CD14-positive monocyte (primary cell): ENCODE measurements at regions not wholly inside any gene's neighbourhood (a gene's known extent, or its start where the extent isn't known, plus 50 kb on each side); places are given as distances from the start of the nearest gene placed in this dataset.

Source experiments
- DNase-seq, 3 donors: peaks; one replicate each; pipeline ENCODE4 v3.0.0-alpha.2; 2011 to 2022
- H2AFZ ChIP-seq: 2 replicates; pipeline ENCODE4 v1.6.0; 2012; ENCODE audit warnings: mild to moderate bottlenecking, low read depth, low read length, inconsistent platforms; ENCODE audit not compliant: insufficient read depth, poor library complexity, severe bottlenecking
- H3K27ac ChIP-seq, 2 donors: 1 replicate in 1 of 2; 2 replicates in 1 of 2; pipeline ENCODE4 v1.5.1; 2012 to 2013; ENCODE audit warnings: low read length in 2 of 2, control low read depth in 1 of 2, inconsistent platforms in 1 of 2, low read depth in 1 of 2, mild to moderate bottlenecking in 1 of 2
- H3K27me3 ChIP-seq, 2 donors: one replicate each; pipeline versions ENCODE4 v1.6.0 to v1.6.1; 2011 to 2013; ENCODE audit warnings: low read length in 2 of 2; ENCODE audit not compliant: control insufficient read depth in 2 of 2, insufficient read depth in 2 of 2
- H3K36me3 ChIP-seq, 2 donors: replicated peaks in 1 of 2; 1 replicate in 1 of 2; 2 replicates in 1 of 2; pipeline versions ENCODE4 v1.5.1 to v1.6.1; 2012 to 2013; ENCODE audit warnings: low read length in 2 of 2, control low read depth in 1 of 2, inconsistent platforms in 1 of 2, mild to moderate bottlenecking in 1 of 2; ENCODE audit not compliant: insufficient read depth in 2 of 2, control insufficient read depth in 1 of 2
- H3K4me1 ChIP-seq, 2 donors: 1 replicate in 1 of 2; 2 replicates in 1 of 2; pipeline versions ENCODE4 v1.5.1 to v1.6.1; 2012 to 2013; ENCODE audit warnings: low read length in 2 of 2, control low read depth in 1 of 2, inconsistent platforms in 1 of 2, mild to moderate bottlenecking in 1 of 2, moderate library complexity in 1 of 2; ENCODE audit not compliant: insufficient read depth in 2 of 2, control insufficient read depth in 1 of 2
- H3K4me2 ChIP-seq: replicated peaks from 2 replicates; pipeline ENCODE3; 2012; ENCODE audit warnings: low read length, moderate library complexity, mild to moderate bottlenecking; ENCODE audit not compliant: poor library complexity, severe bottlenecking; ENCODE audit errors: extremely low read depth
- H3K4me3 ChIP-seq, 3 experiments: fragments of 200-600 bp in 1 of 3; sonication (generic) in 1 of 3; replicated peaks in 1 of 3; 1 replicate in 2 of 3; 2 replicates in 1 of 3; pipeline ENCODE4 v1.5.1; 2011 to 2013; ENCODE audit warnings: low read length in 3 of 3, mild to moderate bottlenecking in 3 of 3, control low read depth in 2 of 3, low read depth in 2 of 3, inconsistent platforms in 1 of 3, moderate library complexity in 1 of 3
- H3K79me2 ChIP-seq: 2 replicates; pipeline ENCODE4 v1.6.0; 2012; ENCODE audit warnings: mild to moderate bottlenecking, control low read depth, inconsistent platforms, low read length, moderate library complexity; ENCODE audit not compliant: insufficient read depth
- H3K9ac ChIP-seq: 2 replicates; pipeline ENCODE4 v1.6.0; 2017; ENCODE audit warnings: low read length, mild to moderate bottlenecking; ENCODE audit not compliant: insufficient read depth, poor library complexity, severe bottlenecking
- H3K9me3 ChIP-seq, 2 donors: replicated peaks in 1 of 2; 1 replicate in 1 of 2; 2 replicates in 1 of 2; pipeline versions ENCODE4 v1.5.1 to v1.6.1; 2012 to 2013; ENCODE audit warnings: low read length in 2 of 2, control low read depth in 1 of 2; ENCODE audit not compliant: control insufficient read depth in 1 of 2, insufficient read depth in 1 of 2
- H4K20me1 ChIP-seq: 2 replicates; pipeline ENCODE4 v1.6.0; 2012; ENCODE audit warnings: mild to moderate bottlenecking, low read length, control low read depth, moderate library complexity; ENCODE audit not compliant: insufficient read depth
- H3K27ac Mint-ChIP-seq, 7 donors: one replicate each; pipeline ENCODE4 v1.8.0; 2020; ENCODE audit warnings: mild to moderate bottlenecking in 7 of 7, mixed read lengths in 7 of 7, moderate library complexity in 6 of 7, inconsistent platforms in 2 of 7
- H3K27me3 Mint-ChIP-seq, 3 donors: one replicate each; pipeline ENCODE4 v1.8.0; 2021 to 2022; ENCODE audit warnings: low read depth in 3 of 3, mild to moderate bottlenecking in 3 of 3, mixed read lengths in 3 of 3, moderate library complexity in 3 of 3, inconsistent platforms in 1 of 3
- H3K36me3 Mint-ChIP-seq, 2 donors: one replicate each; pipeline ENCODE4 v1.8.0; 2020; ENCODE audit warnings: mixed read lengths in 2 of 2, inconsistent platforms in 1 of 2, mild to moderate bottlenecking in 1 of 2
- H3K4me1 Mint-ChIP-seq: one replicate; pipeline ENCODE4 v1.8.0; 2020; ENCODE audit warnings: mild to moderate bottlenecking, mixed read lengths
- H3K4me3 Mint-ChIP-seq, 2 donors: one replicate each; pipeline ENCODE4 v1.8.0; 2020; ENCODE audit warnings: mild to moderate bottlenecking in 2 of 2, mixed read lengths in 2 of 2, moderate library complexity in 1 of 2
- H3K9me3 Mint-ChIP-seq, 7 donors: one replicate each; pipeline ENCODE4 v1.8.0; 2020 to 2022; ENCODE audit warnings: mixed read lengths in 7 of 7, mild to moderate bottlenecking in 6 of 7, moderate library complexity in 6 of 7, inconsistent platforms in 2 of 7
- WGBS: methylation state at CpG from one replicate; pipeline ENCODE4 v1.1.5; 2013; ENCODE audit warnings: missing lambda C conversion rate; ENCODE audit not compliant: insufficient coverage; 5-methylcytosine and 5-hydroxymethylcytosine counted together
- intact Hi-C, 2 donors: fragments of 100-400 bp; cut with micrococcal nuclease; formaldehyde crosslinking; loops; one replicate each; pipeline versions ENCODE4 v1.15.0 to v1.15.1; 2023
- TF ChIP-seq, protein P1 (sequence below): fragments of 200-600 bp; IDR thresholded peaks from one replicate; pipeline ENCODE4 v1.8.0; 2022; ENCODE audit warnings: antibody characterized with exemption, mild to moderate bottlenecking

DNA sequence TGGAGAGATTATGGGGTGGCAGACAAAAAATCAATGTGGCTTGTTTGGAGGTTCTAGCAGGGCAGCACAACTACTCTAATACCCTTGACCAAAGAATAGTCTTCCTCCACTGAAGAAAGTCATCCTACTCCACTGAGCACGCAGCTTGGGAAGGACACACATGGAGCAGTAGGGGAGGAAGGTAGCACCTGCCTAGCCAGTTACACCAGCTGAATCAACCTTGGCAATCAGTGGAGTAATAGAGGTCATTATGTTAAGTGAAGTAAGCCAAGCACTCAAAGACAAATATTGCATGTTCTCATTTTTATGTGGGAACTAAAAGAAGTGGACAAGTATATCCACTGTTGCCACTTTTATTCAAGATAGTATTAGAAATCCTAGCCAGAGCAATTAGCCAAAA lies 555.8 kb upstream of the ALCAM start:
- intact Hi-C loops, result no loop called here

GRCh38 chr3:104816008-104816407 lies 550.7 kb upstream of the ALCAM start:
- H3K36me3 ChIP-seq, result no peaks in the 10 kb centered on the region
- Mint-ChIP-seq H3K4me1 (no peaks in the 10 kb centered on the region), H3K27me3 (peaks cover 0 to 2% (median 0%) of the 10 kb centered on the region in 3 donors), H3K36me3 (no peaks in the 10 kb centered on the region), H3K9me3 (peaks cover 0 to 3% (median 2%) of the 10 kb centered on the region in 7 donors), H3K4me3 (no peak overlapping the region), H3K27ac (no peak overlapping the region)
- intact Hi-C loops, result no loop called here
- H3K27me3 ChIP-seq, result no peaks in the 10 kb centered on the region
- no peaks in the 10 kb centered on the region for H3K4me1 ChIP-seq
- H3K9me3 ChIP-seq, result peaks cover 4 to 7% of the 10 kb centered on the region in 2 donors
- H3K4me2 ChIP-seq, result no peak overlapping the region
- no peak for DNase-seq
- WGBS, result no CpG with 5 or more reads among the region's 2 CpGs
- TF ChIP-seq, protein P1, sequence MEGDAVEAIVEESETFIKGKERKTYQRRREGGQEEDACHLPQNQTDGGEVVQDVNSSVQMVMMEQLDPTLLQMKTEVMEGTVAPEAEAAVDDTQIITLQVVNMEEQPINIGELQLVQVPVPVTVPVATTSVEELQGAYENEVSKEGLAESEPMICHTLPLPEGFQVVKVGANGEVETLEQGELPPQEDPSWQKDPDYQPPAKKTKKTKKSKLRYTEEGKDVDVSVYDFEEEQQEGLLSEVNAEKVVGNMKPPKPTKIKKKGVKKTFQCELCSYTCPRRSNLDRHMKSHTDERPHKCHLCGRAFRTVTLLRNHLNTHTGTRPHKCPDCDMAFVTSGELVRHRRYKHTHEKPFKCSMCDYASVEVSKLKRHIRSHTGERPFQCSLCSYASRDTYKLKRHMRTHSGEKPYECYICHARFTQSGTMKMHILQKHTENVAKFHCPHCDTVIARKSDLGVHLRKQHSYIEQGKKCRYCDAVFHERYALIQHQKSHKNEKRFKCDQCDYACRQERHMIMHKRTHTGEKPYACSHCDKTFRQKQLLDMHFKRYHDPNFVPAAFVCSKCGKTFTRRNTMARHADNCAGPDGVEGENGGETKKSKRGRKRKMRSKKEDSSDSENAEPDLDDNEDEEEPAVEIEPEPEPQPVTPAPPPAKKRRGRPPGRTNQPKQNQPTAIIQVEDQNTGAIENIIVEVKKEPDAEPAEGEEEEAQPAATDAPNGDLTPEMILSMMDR, result no peak
- H3K27ac ChIP-seq, result no peak overlapping the region
- no peaks in the 10 kb centered on the region for H3K79me2 ChIP-seq
- no peak overlapping the region for H3K9ac ChIP-seq
- H3K4me3 ChIP-seq, result no peak overlapping the region
- no peaks in the 10 kb centered on the region for H4K20me1 ChIP-seq
- no peak overlapping the region for H2AFZ ChIP-seq

More for the DNA sequence above, 555.8 kb upstream of the ALCAM start:
- Histone ChIP-seq H3K36me3 (no peaks in the 10 kb centered on the region), H4K20me1 (no peaks in the 10 kb centered on the region), H2AFZ (no peak overlapping the region), H3K79me2 (no peaks in the 10 kb centered on the region), H3K4me3 (no peak overlapping the region), H3K4me1 (no peaks in the 10 kb centered on the region), H3K27me3 (no peaks in the 10 kb centered on the region), H3K4me2 (no peak overlapping the region), H3K9me3 (no peaks in the 10 kb centered on the region), H3K9ac (no peak overlapping the region), H3K27ac (no peak overlapping the region)
- DNase-seq, result no peak
- Mint-ChIP-seq H3K27me3 (no peaks in the 10 kb centered on the region), H3K4me3 (no peak overlapping the region), H3K27ac (no peak overlapping the region), H3K4me1 (no peaks in the 10 kb centered on the region), H3K36me3 (no peaks in the 10 kb centered on the region), H3K9me3 (peaks cover 0 to 4% (median 2%) of the 10 kb centered on the region in 7 donors)
- TF ChIP-seq, protein P1, result no peak
- WGBS, result 100% methylated on average over 1 of the region's 1 CpG
